GM21737 (cell line): ENCODE measurements at regions not wholly inside any gene's neighbourhood (a gene's known extent, or its start where the extent isn't known, plus 50 kb on each side); places are given as distances from the start of the nearest gene placed in this dataset.

Source experiments
- ATAC-seq: cut with Tn5 transposase; IDR thresholded peaks from one replicate; pipeline ENCODE4 v1.9.1; 2021; ENCODE audit warnings: mild to moderate bottlenecking, moderate library complexity; ENCODE audit not compliant: unreplicated experiment

- no peak for ATAC-seq
Measured at GRCh38 chr14:85475113-85475512, 54.8 kb upstream of the FLRT2 start.

- ATAC-seq, result no peak
Measured at GRCh38 chr14:85479306-85479705, 50.6 kb upstream of the FLRT2 start.

- no peak for ATAC-seq
Measured at GRCh38 chr14:85479771-85480170, 50.2 kb upstream of the FLRT2 start.
